ENCODE measurements at regions not wholly inside any gene's neighbourhood (a gene's known extent, or its start where the extent isn't known, plus 50 kb on each side); places are given as distances from the start of the nearest gene placed in this dataset.

- no peak for DNase-seq
Measured at GRCh38 chr17:77867976-77868713, 90.4 kb upstream of the TNRC6C start.

GRCh38 chr17:77869041-77869599 is 89.4 kb upstream of the TNRC6C start:
- no peak for DNase-seq

GRCh38 chr17:77869665-77870132 is 88.8 kb upstream of the TNRC6C start:
- no peak for DNase-seq

- no peak for DNase-seq
Measured at GRCh38 chr17:77872199-77872598, 86.3 kb upstream of the TNRC6C start.

- DNase-seq: no peak
Measured at GRCh38 chr17:77872714-77873499, 85.6 kb upstream of the TNRC6C start.

- DNase-seq: no peak
Measured at GRCh38 chr17:77873500-77874302, 84.8 kb upstream of the TNRC6C start.

GRCh38 chr17:77874303-77875050 is 84.0 kb upstream of the TNRC6C start:
- no peak for DNase-seq

GRCh38 chr17:77875051-77875780 is 83.3 kb upstream of the TNRC6C start:
- DNase-seq: no peak

GRCh38 chr17:77875881-77876509 is 82.5 kb upstream of the TNRC6C start:
- DNase-seq: no peak

- no peak for DNase-seq
Measured at GRCh38 chr17:77877036-77877435, 81.5 kb upstream of the TNRC6C start.

- DNase-seq: no peak
Measured at GRCh38 chr17:77877646-77878355, 80.7 kb upstream of the TNRC6C start.

- no peak for DNase-seq
Measured at GRCh38 chr17:77879226-77879895, 79.1 kb upstream of the TNRC6C start.

GRCh38 chr17:77879896-77880280 is 78.6 kb upstream of the TNRC6C start:
- DNase-seq: no peak

- DNase-seq: no peak
Measured at GRCh38 chr17:77880711-77881450, 77.6 kb upstream of the TNRC6C start.

GRCh38 chr17:77881545-77881944 is 77.0 kb upstream of the TNRC6C start:
- DNase-seq: no peak

GRCh38 chr17:77882040-77882439 is 76.5 kb upstream of the TNRC6C start:
- no peak for DNase-seq

- DNase-seq: no peak
Measured at GRCh38 chr17:77882481-77883212, 75.9 kb upstream of the TNRC6C start.

GRCh38 chr17:77883213-77883650 is 75.3 kb upstream of the TNRC6C start:
- no peak for DNase-seq

All from NCI-H2029 (cell line).